ENCODE measurements at regions not wholly inside any gene's neighbourhood (a gene's known extent, or its start where the extent isn't known, plus 50 kb on each side); places are given as distances from the start of the nearest gene placed in this dataset.
"Not testable (repeated sequence)": the region's sequence is repeated elsewhere in the genome, so short reads cannot be mapped to it uniquely, and the experiment has no call there.

- no peak for DNase-seq (ENCODE audit: low read depth in 4 of 4, low spot score in 2 of 4)
Observed at GRCh38 chr4:181855307-181855706, 387.9 kb upstream of the TENM3 start.

GRCh38 chr4:181857471-181857870 is 385.7 kb upstream of the TENM3 start:
- not testable (repeated sequence) for DNase-seq (ENCODE audit: low read depth in 4 of 4, low spot score in 2 of 4)

DNA sequence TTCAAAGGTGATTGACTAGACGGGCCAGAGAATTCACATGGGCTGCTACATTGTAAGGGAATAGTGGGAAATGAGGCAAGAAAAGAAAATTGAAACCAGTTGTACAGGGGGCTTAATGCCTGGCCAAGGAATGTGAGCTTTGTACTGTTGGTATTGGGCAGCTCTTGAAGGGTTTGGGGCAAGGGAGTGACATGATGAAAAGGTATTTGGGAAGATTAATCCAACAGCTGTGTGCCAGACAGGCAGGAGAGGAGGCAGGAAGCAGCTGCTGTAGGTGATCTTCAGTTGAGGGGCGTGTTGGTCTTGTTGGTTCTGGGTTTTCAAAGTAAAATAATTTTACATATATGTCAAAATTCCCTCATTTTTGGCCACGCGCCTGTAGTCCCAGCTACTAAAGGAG is 384.5 kb upstream of the TENM3 start:
- DNase-seq (ENCODE audit: low read depth in 4 of 4, low spot score in 2 of 4) = no peak

DNA sequence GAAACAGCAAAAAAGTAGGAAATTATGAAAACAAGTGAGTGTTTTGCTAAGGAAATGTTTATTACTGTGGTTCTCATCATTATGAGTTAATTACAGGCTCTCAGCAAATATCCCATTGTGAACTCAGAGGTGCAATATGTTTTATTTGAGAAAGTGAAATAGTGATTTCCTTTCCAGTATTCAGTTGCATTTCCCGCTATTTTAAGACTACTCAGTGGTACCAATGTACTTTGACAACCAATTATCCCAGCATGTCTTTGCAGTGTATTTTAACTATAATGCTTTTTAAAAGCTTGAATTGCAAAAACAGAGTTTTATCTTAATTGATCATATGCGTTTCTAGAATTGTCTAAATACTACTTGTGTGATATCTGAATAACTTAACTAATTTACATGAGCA is 383.8 kb upstream of the TENM3 start:
- DNase-seq (ENCODE audit: low read depth in 4 of 4, low spot score in 2 of 4) = no peak

DNA sequence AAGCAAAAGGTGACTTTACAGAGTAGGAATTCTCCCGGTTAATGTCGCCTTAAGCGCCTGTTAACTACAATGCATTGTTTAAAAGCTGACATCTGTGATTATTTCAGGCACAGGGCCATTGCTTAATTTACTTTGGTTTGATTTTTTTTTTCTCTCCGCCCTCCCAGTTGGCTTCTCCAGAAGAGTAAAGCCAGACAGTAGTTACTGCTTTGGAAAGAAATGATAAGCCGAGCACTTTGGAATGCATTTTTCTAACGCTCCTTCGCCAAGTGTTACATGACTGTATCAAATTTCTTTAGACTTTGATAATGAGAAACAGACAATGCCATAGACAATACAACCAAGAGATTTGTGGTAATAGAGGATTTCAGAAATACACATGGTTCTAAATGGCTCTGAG is 383.0 kb upstream of the TENM3 start:
- no peak for DNase-seq (ENCODE audit: low read depth in 4 of 4, low spot score in 2 of 4)

- DNase-seq (ENCODE audit: low read depth in 4 of 4, low spot score in 2 of 4) = no peak
Observed at GRCh38 chr4:181860668-181861067, 382.5 kb upstream of the TENM3 start.

GRCh38 chr4:181863856-181864255 is 379.3 kb upstream of the TENM3 start:
- no peak for DNase-seq (ENCODE audit: low read depth in 4 of 4, low spot score in 2 of 4)

GRCh38 chr4:181870326-181870725 is 372.9 kb upstream of the TENM3 start:
- DNase-seq (ENCODE audit: low read depth in 4 of 4, low spot score in 2 of 4) = no peak

DNA sequence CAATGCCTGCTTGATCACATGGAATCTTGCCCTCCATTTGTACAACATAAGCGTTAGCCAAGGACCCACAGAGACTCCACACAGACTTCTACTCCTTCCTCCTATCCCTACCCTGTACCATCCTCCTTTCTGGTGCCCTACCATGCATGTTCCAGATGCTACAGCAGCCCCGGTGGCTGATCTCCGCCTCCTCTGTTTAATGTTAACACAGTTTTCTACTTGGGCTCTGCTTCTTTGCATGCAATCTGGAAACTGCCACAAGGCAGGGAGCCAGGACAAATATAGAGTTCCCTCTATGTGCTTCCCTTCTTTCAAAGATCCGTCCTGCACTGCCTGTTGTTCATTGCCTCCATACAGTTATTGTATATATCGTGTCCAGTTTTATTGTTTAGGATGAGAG is 368.6 kb upstream of the TENM3 start:
- DNase-seq (ENCODE audit: low read depth in 4 of 4, low spot score in 2 of 4) = no peak

DNA sequence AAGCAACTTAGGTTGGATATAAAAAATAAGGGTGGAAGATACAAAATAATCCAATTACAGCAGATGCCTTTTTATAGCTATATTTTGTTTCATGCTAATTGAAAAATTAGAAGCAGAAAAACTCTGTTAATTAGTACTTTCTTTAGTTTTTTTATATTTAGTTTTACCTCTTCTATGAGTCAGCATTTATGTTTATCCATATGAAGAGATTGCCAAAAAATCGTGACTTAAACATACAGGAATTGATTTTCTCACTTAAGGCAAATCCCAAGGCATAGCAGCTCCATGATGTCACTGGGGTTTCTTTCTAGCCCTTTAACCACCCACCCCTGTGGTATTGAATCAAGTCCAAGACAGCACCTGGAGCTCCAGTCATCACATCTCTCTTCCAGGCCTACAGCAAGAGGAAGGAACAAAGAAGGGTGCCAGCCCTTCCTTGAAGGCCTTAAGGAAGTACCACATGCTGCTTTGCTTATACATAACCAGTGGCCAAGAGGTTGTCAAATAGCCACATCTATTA is 365.8 kb upstream of the TENM3 start:
- no peak for DNase-seq (ENCODE audit: low read depth in 4 of 4, low spot score in 2 of 4)

GRCh38 chr4:181890031-181890430 is 353.2 kb upstream of the TENM3 start:
- DNase-seq (ENCODE audit: low read depth in 4 of 4, low spot score in 2 of 4) = no peak

- no peak for DNase-seq (ENCODE audit: low read depth in 4 of 4, low spot score in 2 of 4)
Observed at GRCh38 chr4:181890911-181891310, 352.3 kb upstream of the TENM3 start.

DNA sequence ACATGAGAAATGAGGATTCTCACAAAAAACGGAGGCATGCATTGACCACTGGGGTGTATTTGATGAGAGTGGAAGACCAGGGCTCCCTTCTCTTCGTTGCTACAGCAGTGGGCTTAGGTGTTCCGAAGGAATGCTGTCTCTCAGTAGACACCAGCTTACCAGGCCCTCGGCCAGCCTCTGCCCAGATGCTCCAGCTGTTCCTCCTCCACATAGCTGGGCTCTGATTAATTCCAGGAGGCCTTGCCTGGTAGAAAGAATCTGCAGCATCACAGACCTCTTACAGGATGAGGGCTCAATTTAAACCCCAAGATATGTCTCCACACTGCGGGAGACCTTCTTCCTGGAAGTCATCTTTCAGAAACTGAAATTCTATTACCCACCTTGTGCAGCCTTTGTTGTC is 346.6 kb upstream of the TENM3 start:
- DNase-seq (ENCODE audit: low read depth in 4 of 4, low spot score in 2 of 4) = no peak

DNA sequence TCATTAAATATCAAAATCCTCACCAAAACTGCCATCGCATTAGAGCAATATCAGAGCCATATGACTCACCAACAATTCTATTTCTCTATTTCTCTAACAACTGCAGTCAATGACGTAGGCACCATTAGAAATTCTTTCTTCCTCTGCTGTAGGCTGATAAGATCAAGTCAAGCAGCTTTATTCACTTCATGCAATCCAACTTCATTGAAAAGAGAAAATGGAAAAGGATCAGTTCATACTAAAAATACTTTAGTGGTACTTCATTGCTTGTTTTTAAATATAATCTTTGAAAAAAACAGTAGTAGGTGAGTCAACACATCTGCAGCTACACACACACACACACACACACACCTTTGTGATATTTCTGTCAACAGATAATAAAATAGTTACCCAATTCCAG is 345.3 kb upstream of the TENM3 start:
- no peak for DNase-seq (ENCODE audit: low read depth in 4 of 4, low spot score in 2 of 4)

GRCh38 chr4:181902404-181902803 is 340.8 kb upstream of the TENM3 start:
- DNase-seq (ENCODE audit: low read depth in 4 of 4, low spot score in 2 of 4) = not testable (repeated sequence)

GRCh38 chr4:181905708-181906107 is 337.5 kb upstream of the TENM3 start:
- DNase-seq (ENCODE audit: low read depth in 4 of 4, low spot score in 2 of 4) = no peak

- DNase-seq (ENCODE audit: low read depth in 4 of 4, low spot score in 2 of 4) = no peak
Observed at GRCh38 chr4:181908168-181908567, 335.0 kb upstream of the TENM3 start.

DNA sequence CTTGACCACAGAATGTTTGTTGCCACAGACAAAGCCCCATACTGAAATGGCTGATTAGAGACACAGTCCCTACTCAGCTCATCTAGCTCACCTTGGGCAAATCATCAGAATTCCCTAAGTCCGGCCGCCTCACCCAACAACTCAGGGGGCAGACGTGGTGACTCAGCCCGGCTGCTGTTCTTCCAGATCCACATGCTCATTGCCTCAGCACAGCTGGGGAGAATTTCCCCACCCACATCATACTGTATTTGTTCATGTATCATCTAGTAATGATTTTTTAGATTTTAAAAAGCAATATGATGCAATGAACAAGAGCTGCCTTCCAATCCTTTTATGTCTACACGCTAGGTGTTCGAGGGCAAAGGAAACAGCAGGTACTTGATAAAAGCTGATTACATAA is 333.8 kb upstream of the TENM3 start:
- DNase-seq (ENCODE audit: low read depth in 4 of 4, low spot score in 2 of 4) = no peak

DNA sequence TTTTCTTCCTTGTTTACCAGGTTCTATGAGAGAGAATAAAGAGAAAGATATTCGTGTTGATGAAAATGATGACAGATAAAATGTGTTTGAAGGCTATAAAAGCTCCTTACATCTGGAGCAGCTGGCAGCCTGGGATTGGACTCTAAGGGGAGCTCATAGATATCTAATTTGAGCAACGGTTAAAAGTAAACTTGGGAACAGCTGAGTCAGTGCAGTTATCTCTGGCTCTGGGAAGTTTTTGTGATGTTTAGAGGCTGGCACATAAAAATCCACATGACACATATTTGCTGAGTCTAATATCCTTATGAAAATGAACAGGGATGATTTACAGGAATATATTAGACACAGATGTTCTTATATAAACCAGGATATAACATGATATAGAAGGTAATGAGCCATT is 331.8 kb upstream of the TENM3 start:
- DNase-seq (ENCODE audit: low read depth in 4 of 4, low spot score in 2 of 4) = no peak

DNA sequence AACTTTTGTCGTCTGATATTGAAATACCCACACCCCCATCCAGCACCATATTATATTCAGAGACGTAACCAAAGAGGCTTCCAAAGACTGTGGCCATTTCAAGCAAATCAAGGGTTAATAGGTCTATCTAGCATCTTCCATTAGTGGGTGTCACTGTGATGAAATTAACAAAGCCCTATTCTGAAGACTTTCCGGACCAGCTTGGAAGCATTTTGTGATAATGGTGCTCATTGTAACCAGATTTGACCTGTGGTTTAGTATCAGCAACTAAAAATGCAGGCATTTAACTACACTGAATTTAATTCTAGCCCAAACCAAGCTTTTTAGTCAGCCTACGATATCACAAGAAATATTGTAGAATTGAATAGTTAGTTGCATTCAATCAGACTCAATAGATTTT is 309.7 kb upstream of the TENM3 start:
- no peak for DNase-seq (ENCODE audit: low read depth in 4 of 4, low spot score in 2 of 4)

DNA sequence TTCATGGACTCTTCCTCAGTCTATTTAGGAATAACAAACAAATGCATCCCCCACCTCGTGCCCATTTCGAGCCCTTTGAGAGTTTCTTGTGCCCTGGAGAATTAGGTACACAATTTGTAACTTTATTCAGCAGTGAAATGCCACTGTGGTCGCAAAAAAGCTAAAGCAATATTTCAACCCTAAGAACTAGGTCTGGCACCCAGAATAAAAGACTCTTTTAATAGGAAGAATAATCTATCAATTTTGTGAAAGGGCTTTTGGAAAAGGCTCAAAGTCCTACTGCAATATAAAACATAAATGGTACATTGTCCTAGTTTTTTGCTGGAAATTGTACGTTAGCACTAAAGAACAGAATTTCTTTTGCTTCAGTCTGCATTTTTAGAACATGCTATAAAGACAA is 304.6 kb upstream of the TENM3 start:
- DNase-seq (ENCODE audit: low read depth in 4 of 4, low spot score in 2 of 4) = no peak

DNA sequence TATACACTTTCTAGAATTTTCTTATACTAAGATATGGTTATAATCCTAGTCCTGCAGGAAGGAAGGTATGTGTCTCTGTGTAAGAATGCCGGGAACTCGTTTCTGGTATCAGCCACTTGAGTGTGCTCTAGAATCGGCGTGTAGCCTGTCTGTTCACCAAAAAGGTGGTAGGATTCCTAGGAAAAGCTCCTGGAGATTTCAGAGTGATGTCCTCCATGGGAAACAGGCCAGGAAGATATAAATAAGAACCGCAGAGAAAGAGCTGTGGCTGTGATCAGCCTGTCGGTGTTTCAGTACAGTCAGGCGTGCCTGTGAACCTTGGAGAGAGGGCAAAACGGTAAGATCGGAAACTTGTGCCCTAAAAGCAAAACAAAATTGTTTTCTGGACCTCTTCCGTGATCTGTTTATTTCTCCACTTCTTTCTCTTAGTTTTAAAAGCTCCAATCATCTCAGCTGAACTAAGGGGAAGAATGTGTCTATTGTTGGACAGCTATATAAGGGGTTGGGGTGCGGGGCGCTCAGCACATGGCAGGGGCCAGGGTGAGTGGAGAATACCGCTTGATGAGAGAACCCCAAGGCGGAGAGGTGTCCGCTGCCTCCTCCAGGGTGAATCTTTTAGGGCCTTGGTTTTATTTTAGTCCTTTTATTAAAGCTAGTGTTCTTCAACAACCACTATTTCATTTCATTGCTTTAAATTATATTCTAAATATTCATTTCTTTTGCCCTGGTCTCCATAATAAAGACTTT is 303.8 kb upstream of the TENM3 start:
- no peak for DNase-seq (ENCODE audit: low read depth in 4 of 4, low spot score in 2 of 4)

GRCh38 chr4:181944527-181944926 is 298.7 kb upstream of the TENM3 start:
- DNase-seq (ENCODE audit: low read depth in 4 of 4, low spot score in 2 of 4) = no peak
